H1 (cell line): ENCODE measurements at regions not wholly inside any gene's neighbourhood (a gene's known extent, or its start where the extent isn't known, plus 50 kb on each side); places are given as distances from the start of the nearest gene placed in this dataset.

Experiments used
- CTCF ChIA-PET: fragments of 300-600 bp; sonication (Branson Sonifier 250); formaldehyde crosslinking; loops from one replicate; lab custom pipeline; 2021; ENCODE audit not compliant: partially characterized antibody; lab: Charles Lee
- POLR2A ChIA-PET: fragments of 300-600 bp; sonication (Branson Sonifier 250); formaldehyde crosslinking; loops from one replicate; lab custom pipeline; 2021; ENCODE audit warnings: inconsistent platforms; ENCODE audit not compliant: partially characterized antibody; lab: Charles Lee
- DNase-seq, 2 experiments: peaks; one replicate each; pipeline versions ENCODE4 v3.0.0 to v3.0.0-alpha.2; 2010 to 2022; ENCODE audit warnings: low spot score in 2 of 2, low read depth in 1 of 2, mixed read lengths in 1 of 2
- FAIRE-seq: peaks from 2 replicates; lab custom pipeline; 2011; peaks lifted over from hg19 to GRCh38; lab: Jason Lieb, UNC
- H2AFZ ChIP-seq: 2 replicates; pipeline ENCODE4 v1.8.1; 2012; ENCODE audit warnings: low read length, inconsistent platforms
- H2AK5ac ChIP-seq: 2 replicates; pipeline ENCODE4 v1.6.1; 2013; ENCODE audit warnings: low read depth, low read length
- H2BK120ac ChIP-seq: replicated peaks from 2 replicates; pipeline ENCODE3; 2013; ENCODE audit warnings: low read depth, low read length, inconsistent platforms
- H2BK12ac ChIP-seq: 2 replicates; pipeline ENCODE4 v1.6.1; 2013; ENCODE audit warnings: low read depth, low read length
- H2BK15ac ChIP-seq: 2 replicates; pipeline ENCODE4 v1.6.1; 2013; ENCODE audit warnings: low read length
- H2BK20ac ChIP-seq: 2 replicates; pipeline ENCODE4 v1.6.1; 2013; ENCODE audit warnings: low read length
- H2BK5ac ChIP-seq: 2 replicates; pipeline ENCODE4 v1.6.1; 2013; ENCODE audit warnings: low read depth, low read length
- H3K14ac ChIP-seq: 2 replicates; pipeline ENCODE4 v1.6.1; 2013; ENCODE audit warnings: inconsistent platforms; ENCODE audit not compliant: insufficient read length
- H3K18ac ChIP-seq: 2 replicates; pipeline ENCODE4 v1.6.1; 2013; ENCODE audit warnings: low read length; ENCODE audit errors: extremely low read depth
- H3K23ac ChIP-seq: 2 replicates; pipeline ENCODE4 v1.6.1; 2013; ENCODE audit warnings: inconsistent platforms; ENCODE audit not compliant: insufficient read length
- H3K23me2 ChIP-seq: 2 replicates; pipeline ENCODE4 v1.6.1; 2013; ENCODE audit warnings: low read depth, low read length
- H3K27ac ChIP-seq: 2 replicates; pipeline ENCODE4 v1.6.1; 2011; ENCODE audit warnings: low read depth, low read length, inconsistent platforms
- H3K27me3 ChIP-seq, 4 experiments: replicated peaks in 1 of 4; 1 replicate in 1 of 4; 2 replicates in 3 of 4; pipeline versions ENCODE4 v1.6.1 to v1.8.1; 2011 to 2013; ENCODE audit warnings: low read length in 3 of 4, mild to moderate bottlenecking in 3 of 4, inconsistent platforms in 2 of 4, mixed read lengths in 2 of 4, moderate library complexity in 1 of 4; ENCODE audit not compliant: control insufficient read depth in 3 of 4, insufficient read depth in 3 of 4; ENCODE audit errors: extremely low read depth in 1 of 4
- H3K36me3 ChIP-seq, 4 experiments: 2 replicates each; pipeline versions ENCODE4 v1.6.1 to v1.8.1; 2011 to 2013; ENCODE audit warnings: mild to moderate bottlenecking in 4 of 4, low read length in 3 of 4, moderate library complexity in 2 of 4, control low read depth in 1 of 4, inconsistent platforms in 1 of 4; ENCODE audit not compliant: insufficient read depth in 4 of 4, control insufficient read depth in 2 of 4
- H3K4ac ChIP-seq: replicated peaks from 2 replicates; pipeline ENCODE3; 2013; ENCODE audit warnings: low read length, low read depth, mixed read lengths, inconsistent platforms; ENCODE audit not compliant: insufficient read length
- H3K4me1 ChIP-seq, 4 experiments: replicated peaks in 1 of 4; 1 replicate in 1 of 4; 2 replicates in 3 of 4; pipeline versions ENCODE4 v1.6.1 to v1.8.1; 2011 to 2013; ENCODE audit warnings: low read length in 3 of 4, inconsistent platforms in 2 of 4, mixed read lengths in 1 of 4; ENCODE audit not compliant: insufficient read depth in 4 of 4, control insufficient read depth in 3 of 4
- H3K4me2 ChIP-seq, 2 experiments: 2 replicates each; pipeline versions ENCODE4 v1.6.1 to v1.8.1; 2011 to 2013; ENCODE audit warnings: low read depth in 2 of 2, low read length in 2 of 2, control low read depth in 1 of 2, inconsistent platforms in 1 of 2, mild to moderate bottlenecking in 1 of 2; ENCODE audit not compliant: insufficient read depth in 1 of 2
- H3K4me3 ChIP-seq, 4 experiments: fragments of 200-600, 300-600 bp in 1 of 4; sonication (generic), shearing (Covaris generic), sonication (Bioruptor Twin) in 1 of 4; 2 replicates each; pipeline versions ENCODE4 v1.5.1 to v1.8.1; 2011 to 2016; ENCODE audit warnings: low read length in 4 of 4, low read depth in 3 of 4, control low read depth in 2 of 4, inconsistent platforms in 2 of 4, mild to moderate bottlenecking in 2 of 4, mixed read lengths in 1 of 4, moderate library complexity in 1 of 4; ENCODE audit not compliant: insufficient read depth in 2 of 4; ENCODE audit errors: extremely low read depth in 1 of 4
- H3K56ac ChIP-seq: replicated peaks from 2 replicates; pipeline ENCODE3; 2013; ENCODE audit warnings: low read depth, mild to moderate bottlenecking, mixed read lengths, low read length, inconsistent platforms; ENCODE audit not compliant: insufficient read length
- H3K79me1 ChIP-seq: 2 replicates; pipeline ENCODE4 v1.6.1; 2013; ENCODE audit warnings: low read depth, low read length, control low read depth
- H3K79me2 ChIP-seq, 2 experiments: 2 replicates each; pipeline versions ENCODE4 v1.6.1 to v1.8.1; 2012 to 2013; ENCODE audit warnings: low read length in 2 of 2, mild to moderate bottlenecking in 2 of 2, inconsistent platforms in 1 of 2; ENCODE audit not compliant: insufficient read depth in 2 of 2, control insufficient read depth in 1 of 2
- H3K9ac ChIP-seq, 4 experiments: replicated peaks in 1 of 4; 1 replicate in 1 of 4; 2 replicates in 3 of 4; pipeline versions ENCODE4 v1.6.1 to v1.8.1; 2011 to 2013; ENCODE audit warnings: low read depth in 3 of 4, low read length in 3 of 4, control low read depth in 2 of 4, mild to moderate bottlenecking in 2 of 4, moderate library complexity in 2 of 4, inconsistent platforms in 1 of 4; ENCODE audit errors: extremely low read depth in 1 of 4
- H3K9me3 ChIP-seq, 2 experiments: 2 replicates each; pipeline versions ENCODE4 v1.6.1 to v1.8.1; 2012 to 2013; ENCODE audit warnings: mild to moderate bottlenecking in 2 of 2, moderate library complexity in 2 of 2, control low read depth in 1 of 2, inconsistent platforms in 1 of 2, low read depth in 1 of 2, low read length in 1 of 2, mixed read lengths in 1 of 2; ENCODE audit not compliant: insufficient read depth in 2 of 2
- H4K20me1 ChIP-seq, 2 experiments: replicated peaks in 1 of 2; 2 replicates each; pipeline versions ENCODE3 to v1.8.1; 2011 to 2013; ENCODE audit warnings: inconsistent platforms in 2 of 2, low read length in 2 of 2, mild to moderate bottlenecking in 1 of 2; ENCODE audit not compliant: insufficient read depth in 2 of 2, control insufficient read depth in 1 of 2
- H4K5ac ChIP-seq: 2 replicates; pipeline ENCODE4 v1.6.1; 2013; ENCODE audit warnings: low read length, low read depth, mixed read lengths, inconsistent platforms; ENCODE audit not compliant: insufficient read length
- H4K8ac ChIP-seq: 2 replicates; pipeline ENCODE4 v1.8.0; 2013; ENCODE audit warnings: mild to moderate bottlenecking, moderate library complexity, low read length, inconsistent platforms; ENCODE audit not compliant: insufficient read depth; ENCODE audit errors: extremely low read depth
- H4K91ac ChIP-seq: replicated peaks from 2 replicates; pipeline ENCODE3; 2013; ENCODE audit warnings: low read length, mixed read lengths, inconsistent platforms; ENCODE audit not compliant: insufficient read length
- ASH2L ChIP-seq: fragments of 200-600, 300-600 bp; sonication (generic); IDR thresholded peaks from one replicate; pipeline ENCODE4 v1.7.1; 2017; ENCODE audit warnings: low read length
- ATF3 ChIP-seq: IDR thresholded peaks from 2 replicates; pipeline ENCODE4 v1.6.1; 2011; ENCODE audit warnings: low read depth, mild to moderate bottlenecking, low read length; ENCODE audit not compliant: insufficient read depth
- CBX5 ChIP-seq: fragments of 300-800, 300-1000 bp; sonication (generic); IDR thresholded peaks from 2 replicates; pipeline ENCODE4 v1.7.1; 2016; ENCODE audit warnings: antibody characterized with exemption, low read length, low read depth
- CHD2 ChIP-seq: IDR thresholded peaks from 2 replicates; pipeline ENCODE4 v1.6.1; 2012; ENCODE audit warnings: low read length, improper control_type of control experiment
- CREB1 ChIP-seq: IDR thresholded peaks from 2 replicates; pipeline ENCODE4 v1.6.1; 2012; ENCODE audit warnings: inconsistent platforms
- FOSL1 ChIP-seq: IDR thresholded peaks from 2 replicates; pipeline ENCODE4 v1.6.1; 2011; ENCODE audit warnings: mild to moderate bottlenecking, low read depth, low read length, moderate library complexity; ENCODE audit not compliant: insufficient read depth
- JUN ChIP-seq: IDR thresholded peaks from 2 replicates; pipeline ENCODE4 v1.6.1; 2011; ENCODE audit warnings: low read depth, mild to moderate bottlenecking, improper control_type of control experiment, low read length
- POLR2AphosphoS5 ChIP-seq: IDR thresholded peaks from 2 replicates; pipeline ENCODE4 v1.6.1; 2011; ENCODE audit warnings: low read depth, low read length
- POU5F1 ChIP-seq: IDR thresholded peaks from 2 replicates; pipeline ENCODE4 v1.6.1; 2011; ENCODE audit warnings: low read depth, mild to moderate bottlenecking, low read length, moderate library complexity
- RNF2 ChIP-seq: fragments of 200-900, 300-1000 bp; sonication (generic); IDR thresholded peaks from 2 replicates; pipeline ENCODE4 v1.7.1; 2016; ENCODE audit warnings: borderline replicate concordance, low read depth, mild to moderate bottlenecking, antibody characterized with exemption, low read length; ENCODE audit not compliant: poor library complexity, severe bottlenecking; ENCODE audit errors: missing control alignments
- SP1 ChIP-seq: IDR thresholded peaks from 2 replicates; pipeline ENCODE4 v1.6.1; 2011; ENCODE audit warnings: low read depth, low read length
- SUZ12 ChIP-seq: fragments of 200-600 bp; sonication (generic); IDR thresholded peaks from 2 replicates; pipeline ENCODE4 v1.6.1; 2012; ENCODE audit warnings: mild to moderate bottlenecking, inconsistent platforms, low read length, moderate library complexity, mixed read lengths
- WGBS, 2 experiments: shearing (Covaris generic) in 1 of 2; methylation state at CpG; one replicate each; pipeline versions ENCODE4 v1.1.6 to v1.1.7; 2013 to 2015; ENCODE audit warnings: low lambda C conversion rate in 2 of 2, mixed read lengths in 2 of 2, inconsistent platforms in 1 of 2, low coverage in 1 of 2, missing lambda C conversion rate in 1 of 2; ENCODE audit not compliant: insufficient replicate concordance in 2 of 2, insufficient coverage in 1 of 2, insufficient read length in 1 of 2; ENCODE audit errors: extremely low coverage in 1 of 2, missing lambda C conversion rate in 1 of 2; 5-methylcytosine and 5-hydroxymethylcytosine counted together

GRCh38 chr9:115444959-115445358, 327.0 kb upstream of the TNC start:
- Histone ChIP-seq H3K36me3 (no peaks in the 10 kb centered on the region), H3K4me2 (no peak overlapping the region), H3K14ac (no peak overlapping the region), H3K23ac (no peak overlapping the region), H2BK15ac (no peak overlapping the region), H3K18ac (no peak overlapping the region), H4K91ac (no peak overlapping the region), H2BK5ac (no peak overlapping the region), H3K4me3 (no peak overlapping the region), H3K4me1 (no peaks in the 10 kb centered on the region), H4K8ac (no peak overlapping the region), H4K20me1 (no peaks in the 10 kb centered on the region), H2BK120ac (no peak overlapping the region), H2AFZ (no peak overlapping the region), H3K79me2 (no peaks in the 10 kb centered on the region), H3K27me3 (no peaks in the 10 kb centered on the region), H2AK5ac (no peak overlapping the region), H3K23me2 (no peaks in the 10 kb centered on the region; the same call in 1 of the 2 replicates), H3K9me3 (no peaks in the 10 kb centered on the region), H3K56ac (no peak overlapping the region), H2BK12ac (no peak overlapping the region), H2BK20ac (no peak overlapping the region), H3K9ac (no peak overlapping the region), H3K27ac (no peak overlapping the region), H3K4ac (no peak overlapping the region), H3K79me1 (no peaks in the 10 kb centered on the region), H4K5ac (no peak overlapping the region)
- WGBS, 2 experiments: 85% methylated on average over 3 of the region's 3 CpGs; no CpG with 5 or more reads in 1 of the 2 experiments
- DNase-seq: no peak
- CTCF ChIA-PET: no interaction called here
- no peak for FAIRE-seq
- no peak for TF ChIP-seq FOSL1
- no peak for TF ChIP-seq ATF3
- no peak for TF ChIP-seq CREB1
- TF ChIP-seq RNF2: no peak
- TF ChIP-seq ASH2L: no peak
- TF ChIP-seq CHD2: no peak
- no peak for TF ChIP-seq POU5F1
- TF ChIP-seq JUN: no peak
- no peak for TF ChIP-seq SUZ12
- no peak for TF ChIP-seq POLR2AphosphoS5
- no peak for TF ChIP-seq SP1
- TF ChIP-seq CBX5: no peak
- POLR2A ChIA-PET: interaction anchor here (0.7 kb wide), 1 partner anchor 764 kb away, joined by 3 read pairs; no protein-coding TSS in a partner anchor
